HCT116 (cell line): ENCODE measurements at regions not wholly inside any gene's neighbourhood (a gene's known extent, or its start where the extent isn't known, plus 50 kb on each side); places are given as distances from the start of the nearest gene placed in this dataset.

Source experiments
- ATAC-seq: fragments of 200-7000 bp; cut with Tn5 transposase; 2 replicates; pipeline ENCODE4 v1.9.1; 2020; ENCODE audit warnings: mild to moderate bottlenecking, moderate library complexity
- BruUV-seq: library from RNA; stranded (reverse); fragments of 400-500 nt; replicated peaks from 2 replicates; lab custom pipeline; 2021; lab: Mats Ljungman, UMichigan
- CTCF ChIA-PET: fragments of 300-600 bp; sonication (Branson Sonifier 250); formaldehyde crosslinking; loops from one replicate; lab custom pipeline; 2021; ENCODE audit warnings: antibody characterized with exemption; lab: Charles Lee
- POLR2A ChIA-PET: fragments of 300-600, 350-600 bp; sonication (Branson Sonifier 250); formaldehyde crosslinking; loops from one replicate; lab custom pipeline; 2021; ENCODE audit warnings: antibody characterized with exemption; lab: Charles Lee
- RAD21 ChIA-PET, 2 experiments: fragments of 300-600 bp; sonication (Branson Sonifier 250); formaldehyde crosslinking; loops; one replicate each; lab custom pipeline; 2023; ENCODE audit warnings: low total read pairs in 2 of 2; ENCODE audit not compliant: uncharacterized antibody in 2 of 2, unreplicated experiment in 2 of 2, low non-redundant PET in 1 of 2; lab: Charles Lee
- DNase-seq: peaks from one replicate; pipeline ENCODE4 v3.0.0-alpha.2; 2010; ENCODE audit warnings: low read depth, low spot score
- H2AFZ ChIP-seq: fragments of 200-600 bp; shearing (Covaris generic), sonication (generic); 2 replicates; pipeline ENCODE4 v1.6.1; 2017; ENCODE audit warnings: low read depth, mixed run types, mixed read lengths, antibody characterized with exemption, low read length; ENCODE audit not compliant: poor library complexity, severe bottlenecking
- H3K27ac ChIP-seq: 2 replicates; pipeline ENCODE4 v1.5.1; 2012; ENCODE audit warnings: low read depth, low read length
- H3K27me3 ChIP-seq: fragments of 200-600 bp; sonication (generic); 2 replicates; pipeline ENCODE4 v1.6.1; 2016; ENCODE audit warnings: mixed run types, low read length, mixed read lengths; ENCODE audit not compliant: insufficient read depth
- H3K36me3 ChIP-seq, 2 experiments: fragments of 200-500 bp in 1 of 2; fragments of 200-600 bp in 1 of 2; sonication (Bioruptor generic) in 1 of 2; sonication (generic) in 1 of 2; 2 replicates each; pipeline versions ENCODE4 v1.5.1 to v1.6.1; 2014 to 2016; ENCODE audit warnings: low read length in 2 of 2, inconsistent platforms in 1 of 2, mixed read lengths in 1 of 2, mixed run types in 1 of 2; ENCODE audit not compliant: insufficient read depth in 2 of 2, control insufficient read depth in 1 of 2
- H3K4me1 ChIP-seq, 2 experiments: fragments of 200-600 bp in 1 of 2; sonication (generic) in 1 of 2; 2 replicates each; pipeline versions ENCODE4 v1.5.1 to v1.6.1; 2012 to 2017; ENCODE audit warnings: low read length in 2 of 2, inconsistent platforms in 1 of 2, mild to moderate bottlenecking in 1 of 2, mixed read lengths in 1 of 2, mixed run types in 1 of 2, moderate library complexity in 1 of 2; ENCODE audit not compliant: insufficient read depth in 2 of 2, control insufficient read depth in 1 of 2
- H3K4me2 ChIP-seq: fragments of 200-600 bp; sonication (generic); 2 replicates; pipeline ENCODE4 v1.6.1; 2017; ENCODE audit warnings: mixed run types, low read length, mixed read lengths
- H3K4me3 ChIP-seq, 2 experiments: fragments of 200-600 bp in 1 of 2; sonication (generic) in 1 of 2; replicated peaks in 1 of 2; 2 replicates each; pipeline ENCODE4 v1.5.1; 2011 to 2016; ENCODE audit warnings: low read length in 2 of 2, control low read depth in 1 of 2, low read depth in 1 of 2, mild to moderate bottlenecking in 1 of 2, mixed read lengths in 1 of 2, mixed run types in 1 of 2
- H3K79me2 ChIP-seq: fragments of 200-600 bp; sonication (generic); 2 replicates; pipeline ENCODE4 v1.6.1; 2017; ENCODE audit warnings: mild to moderate bottlenecking, mixed run types, low read length, moderate library complexity, mixed read lengths; ENCODE audit not compliant: insufficient read depth
- H3K9ac ChIP-seq: fragments of 200-600 bp; sonication (generic); 2 replicates; pipeline ENCODE4 v1.6.1; 2016; ENCODE audit warnings: low read length, mixed read lengths
- H3K9me2 ChIP-seq: fragments of 200-600 bp; sonication (generic), shearing (Covaris generic); 2 replicates; pipeline ENCODE4 v1.6.1; 2017; ENCODE audit warnings: mixed run types, mild to moderate bottlenecking, moderate library complexity; ENCODE audit not compliant: insufficient read depth
- H3K9me3 ChIP-seq, 2 experiments: fragments of 200-500 bp in 1 of 2; fragments of 200-600 bp in 1 of 2; sonication (Bioruptor generic) in 1 of 2; sonication (generic) in 1 of 2; 2 replicates each; pipeline ENCODE4 v1.6.1; 2014 to 2017; ENCODE audit warnings: low read length in 2 of 2, mixed read lengths in 2 of 2, inconsistent platforms in 1 of 2, low read depth in 1 of 2, mild to moderate bottlenecking in 1 of 2, mixed run types in 1 of 2, moderate library complexity in 1 of 2; ENCODE audit not compliant: control insufficient read depth in 1 of 2, insufficient read depth in 1 of 2
- H4K20me1 ChIP-seq: fragments of 200-600 bp; sonication (generic), shearing (Covaris generic); 2 replicates; pipeline ENCODE4 v1.6.1; 2017; ENCODE audit warnings: mixed run types, mild to moderate bottlenecking, moderate library complexity; ENCODE audit not compliant: insufficient read depth
- CEBPB ChIP-seq: IDR thresholded peaks from 2 replicates; pipeline ENCODE4 v1.6.1; 2012; ENCODE audit warnings: low read depth
- EGR1 ChIP-seq: IDR thresholded peaks from 2 replicates; pipeline ENCODE4 v1.6.1; 2012; ENCODE audit warnings: low read depth
- ELF1 ChIP-seq: IDR thresholded peaks from 2 replicates; pipeline ENCODE4 v1.6.1; 2012; ENCODE audit warnings: low read depth, borderline replicate concordance
- EZH2 ChIP-seq: fragments of 200-600 bp; sonication (generic); IDR thresholded peaks from 2 replicates; pipeline ENCODE4 v1.6.1; 2017; ENCODE audit warnings: antibody characterized with exemption, mixed run types
- EZH2phosphoT487 ChIP-seq: fragments of 200-600 bp; IDR thresholded peaks from 2 replicates; pipeline ENCODE4 v1.6.1; 2018; ENCODE audit warnings: antibody characterized with exemption, borderline replicate concordance
- FOSL1 ChIP-seq: IDR thresholded peaks from 2 replicates; pipeline ENCODE4 v1.6.1; 2012; ENCODE audit warnings: low read depth
- POLR2A ChIP-seq: IDR thresholded peaks from 2 replicates; pipeline ENCODE4 v1.7.0; 2011; ENCODE audit warnings: borderline replicate concordance; ENCODE audit not compliant: insufficient read depth, insufficient read length; ENCODE audit errors: extremely low read depth
- SIN3A ChIP-seq: IDR thresholded peaks from 2 replicates; pipeline ENCODE4 v1.6.1; 2012; ENCODE audit warnings: low read depth
- SP1 ChIP-seq: IDR thresholded peaks from 2 replicates; pipeline ENCODE4 v1.6.1; 2012; ENCODE audit warnings: low read depth
- ZBTB33 ChIP-seq: IDR thresholded peaks from 2 replicates; pipeline ENCODE4 v1.6.1; 2011; ENCODE audit warnings: mild to moderate bottlenecking, low read length, moderate library complexity; ENCODE audit not compliant: insufficient replicate concordance; ENCODE audit errors: extremely low read depth
- ZFX ChIP-seq: fragments of 450-650 bp; IDR thresholded peaks from 2 replicates; pipeline ENCODE4 v1.6.1; 2017
- intact Hi-C: fragments of 100-400 bp; cut with micrococcal nuclease; formaldehyde crosslinking; loops from 2 replicates; pipeline ENCODE4 v1.10.0; 2022
- TF ChIP-seq, protein P1 (sequence below): IDR thresholded peaks from 2 replicates; pipeline ENCODE4 v1.6.1; 2012
- TF ChIP-seq, protein P2 (sequence below): IDR thresholded peaks from 2 replicates; pipeline ENCODE4 v1.6.1; 2012; ENCODE audit warnings: low read depth

DNA sequence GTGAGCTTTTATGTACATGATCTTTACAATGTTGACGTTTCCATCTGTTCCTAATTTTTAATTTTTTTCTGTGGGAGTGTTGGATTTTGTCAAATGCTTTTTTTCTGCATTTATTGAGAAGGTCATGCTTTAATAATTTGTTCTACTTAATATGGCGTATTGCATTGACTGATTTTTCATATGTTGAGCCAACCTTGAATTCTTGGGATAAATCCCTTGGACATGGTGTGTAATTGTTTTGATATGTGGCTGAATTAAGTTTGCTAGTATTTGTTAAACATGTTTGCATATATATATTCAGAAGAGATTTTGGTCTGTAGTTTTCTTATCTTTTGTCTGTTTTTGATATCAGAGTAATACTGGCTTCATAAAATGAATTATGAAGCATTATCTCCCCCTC is 256.7 kb downstream of the EDEM1 start:
- DNase-seq = no peak
- no peak overlapping the region for H3K4me2 ChIP-seq
- no peak overlapping the region for H3K9ac ChIP-seq
- BruUV-seq = no TSS peak
- H3K36me3 ChIP-seq = no peaks in the 10 kb centered on the region
- ChIA-PET CTCF (no interaction called here), POLR2A (no interaction called here), RAD21 (no interaction called here)
- no peak overlapping the region for H2AFZ ChIP-seq
- H3K9me3 ChIP-seq = no peaks in the 10 kb centered on the region
- ATAC-seq = no peak
- no peak overlapping the region for H3K4me3 ChIP-seq
- no peak for TF ChIP-seq CEBPB
- no peak for TF ChIP-seq ZBTB33
- TF ChIP-seq, protein P1, sequence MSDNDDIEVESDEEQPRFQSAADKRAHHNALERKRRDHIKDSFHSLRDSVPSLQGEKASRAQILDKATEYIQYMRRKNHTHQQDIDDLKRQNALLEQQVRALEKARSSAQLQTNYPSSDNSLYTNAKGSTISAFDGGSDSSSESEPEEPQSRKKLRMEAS = no peak
- no peak for TF ChIP-seq EZH2phosphoT487
- TF ChIP-seq, protein P2, sequence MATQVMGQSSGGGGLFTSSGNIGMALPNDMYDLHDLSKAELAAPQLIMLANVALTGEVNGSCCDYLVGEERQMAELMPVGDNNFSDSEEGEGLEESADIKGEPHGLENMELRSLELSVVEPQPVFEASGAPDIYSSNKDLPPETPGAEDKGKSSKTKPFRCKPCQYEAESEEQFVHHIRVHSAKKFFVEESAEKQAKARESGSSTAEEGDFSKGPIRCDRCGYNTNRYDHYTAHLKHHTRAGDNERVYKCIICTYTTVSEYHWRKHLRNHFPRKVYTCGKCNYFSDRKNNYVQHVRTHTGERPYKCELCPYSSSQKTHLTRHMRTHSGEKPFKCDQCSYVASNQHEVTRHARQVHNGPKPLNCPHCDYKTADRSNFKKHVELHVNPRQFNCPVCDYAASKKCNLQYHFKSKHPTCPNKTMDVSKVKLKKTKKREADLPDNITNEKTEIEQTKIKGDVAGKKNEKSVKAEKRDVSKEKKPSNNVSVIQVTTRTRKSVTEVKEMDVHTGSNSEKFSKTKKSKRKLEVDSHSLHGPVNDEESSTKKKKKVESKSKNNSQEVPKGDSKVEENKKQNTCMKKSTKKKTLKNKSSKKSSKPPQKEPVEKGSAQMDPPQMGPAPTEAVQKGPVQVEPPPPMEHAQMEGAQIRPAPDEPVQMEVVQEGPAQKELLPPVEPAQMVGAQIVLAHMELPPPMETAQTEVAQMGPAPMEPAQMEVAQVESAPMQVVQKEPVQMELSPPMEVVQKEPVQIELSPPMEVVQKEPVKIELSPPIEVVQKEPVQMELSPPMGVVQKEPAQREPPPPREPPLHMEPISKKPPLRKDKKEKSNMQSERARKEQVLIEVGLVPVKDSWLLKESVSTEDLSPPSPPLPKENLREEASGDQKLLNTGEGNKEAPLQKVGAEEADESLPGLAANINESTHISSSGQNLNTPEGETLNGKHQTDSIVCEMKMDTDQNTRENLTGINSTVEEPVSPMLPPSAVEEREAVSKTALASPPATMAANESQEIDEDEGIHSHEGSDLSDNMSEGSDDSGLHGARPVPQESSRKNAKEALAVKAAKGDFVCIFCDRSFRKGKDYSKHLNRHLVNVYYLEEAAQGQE = no peak
- TF ChIP-seq EGR1 = no peak
- no peak for TF ChIP-seq EZH2
- TF ChIP-seq ZFX = no peak
- no peak for TF ChIP-seq SP1
- no peak for TF ChIP-seq POLR2A
- TF ChIP-seq FOSL1 = no peak
- TF ChIP-seq SIN3A = no peak
- no peak for TF ChIP-seq ELF1
- TF ChIP-seq, all 23 proteins: peak for 0
- intact Hi-C loops = no loop called here
- Histone ChIP-seq H3K9me2 (no peaks in the 10 kb centered on the region), H4K20me1 (no peaks in the 10 kb centered on the region), H3K27me3 (no peaks in the 10 kb centered on the region), H3K79me2 (no peaks in the 10 kb centered on the region), H3K27ac (no peak overlapping the region), H3K4me1 (no peaks in the 10 kb centered on the region)
